ENCODE measurements at regions not wholly inside any gene's neighbourhood (a gene's known extent, or its start where the extent isn't known, plus 50 kb on each side); places are given as distances from the start of the nearest gene placed in this dataset.
"Not testable (repeated sequence)": the region's sequence is repeated elsewhere in the genome, so short reads cannot be mapped to it uniquely, and the experiment has no call there.

- DNase-seq: no peak
Measured at GRCh38 chr11:22441831-22442230, 103.7 kb downstream of the SLC17A6 start.

DNA sequence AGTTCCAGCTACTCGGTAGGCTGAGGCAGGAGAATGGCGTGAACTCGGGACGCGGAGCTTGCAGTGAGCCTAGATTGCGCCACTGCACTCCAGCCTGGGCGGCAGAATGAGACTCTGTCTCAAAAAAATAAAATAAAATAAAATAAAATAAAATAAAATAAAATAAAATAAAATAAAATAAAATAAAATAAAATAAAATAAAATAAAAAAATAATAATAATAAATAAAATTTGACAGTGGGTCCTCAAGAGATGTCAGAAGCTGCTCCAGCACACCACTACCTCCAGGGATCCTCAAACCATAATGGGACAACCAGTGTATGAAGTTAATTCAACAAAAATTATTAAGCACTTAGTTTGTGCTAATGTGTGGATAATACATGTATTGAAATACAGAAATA is 97.4 kb downstream of the SLC17A6 start:
- DNase-seq: not testable (repeated sequence)

DNA sequence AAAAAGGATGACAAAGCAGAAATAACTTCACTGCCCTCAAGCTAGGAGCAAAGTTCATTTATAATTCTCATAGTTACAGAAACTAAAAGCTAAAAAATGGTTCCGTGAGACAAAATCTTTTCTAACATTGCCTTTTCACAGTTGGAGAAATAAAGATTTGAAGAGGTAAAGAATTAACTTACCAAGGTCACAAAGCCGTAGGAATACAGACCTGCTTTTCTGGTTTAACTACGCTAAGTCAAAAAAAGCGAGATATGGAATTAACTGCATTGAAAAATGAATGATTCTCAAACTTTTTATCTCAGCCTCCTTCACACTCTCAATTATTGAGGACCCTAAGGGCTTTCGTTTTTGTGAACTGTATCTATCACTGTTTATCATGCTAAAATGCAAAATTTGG is 95.3 kb downstream of the SLC17A6 start:
- DNase-seq: no peak

DNA sequence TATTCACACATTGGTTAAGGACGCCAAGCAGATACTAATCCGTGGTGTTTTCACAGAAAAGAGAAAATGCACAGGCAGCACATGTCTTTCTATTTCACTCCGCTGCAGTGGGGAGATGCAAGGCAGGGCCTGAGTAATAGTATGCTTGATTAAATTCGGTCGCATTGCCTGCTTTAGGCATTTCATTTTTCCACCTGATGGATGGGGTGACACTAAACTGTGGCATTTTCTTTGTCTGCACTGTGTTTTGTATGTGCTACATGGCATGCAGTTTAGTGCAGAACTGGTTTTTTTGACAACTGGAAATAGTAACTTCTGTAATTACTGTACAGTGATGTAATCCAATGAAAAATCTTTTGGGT is 94.9 kb downstream of the SLC17A6 start:
- peak; percentile 82 for DNase-seq

GRCh38 chr11:22432291-22433093 is 94.3 kb downstream of the SLC17A6 start:
- peak; percentile 94 for DNase-seq

GRCh38 chr11:22431106-22431505 is 92.9 kb downstream of the SLC17A6 start:
- peak; percentile 46 for DNase-seq

- DNase-seq: no peak
Measured at GRCh38 chr11:22430639-22431038, 92.5 kb downstream of the SLC17A6 start.

DNA sequence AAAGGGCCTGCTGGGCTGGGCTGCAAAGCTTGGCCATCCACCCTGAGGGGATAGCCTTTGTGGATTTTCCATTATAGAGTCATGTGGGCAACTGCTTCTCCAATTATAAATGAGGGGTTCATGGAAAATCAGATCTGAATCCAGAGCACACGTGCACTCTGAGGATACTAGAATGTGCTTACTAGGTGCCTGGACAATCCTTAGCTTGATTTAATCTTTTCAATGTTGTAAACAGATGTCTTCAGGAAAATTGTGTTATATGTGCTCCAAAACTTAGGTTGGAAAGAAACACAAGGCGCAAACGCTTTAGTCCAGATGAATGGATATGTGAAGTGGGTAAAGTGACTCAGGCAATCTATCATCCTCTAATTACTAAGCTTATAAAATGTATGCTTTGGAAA is 92.0 kb downstream of the SLC17A6 start:
- DNase-seq: peak; percentile 26

Data from NCI-H2227 treated with DMSO at 0.1 percent for 48 hours (cell line).